Thymus (tissue), 11 donors: ENCODE measurements at regions not wholly inside any gene's neighbourhood (a gene's known extent, or its start where the extent isn't known, plus 50 kb on each side); places are given as distances from the start of the nearest gene placed in this dataset.

ENCODE experiments used
- DNase-seq, 9 donors: peaks; one replicate each; pipeline ENCODE4 v3.0.0-alpha.2; 2013; ENCODE audit warnings: low spot score in 9 of 9, low read depth in 6 of 9, missing footprints in 1 of 9
- H3K27ac ChIP-seq, 2 donors: one replicate each; pipeline ENCODE4 v1.5.1; 2013; ENCODE audit warnings: control low read depth in 1 of 2, low read depth in 1 of 2, low read length in 1 of 2, mild to moderate bottlenecking in 1 of 2, moderate library complexity in 1 of 2
- H3K27me3 ChIP-seq, 2 donors: one replicate each; pipeline ENCODE4 v1.5.1; 2013; ENCODE audit warnings: low read length in 1 of 2; ENCODE audit not compliant: control insufficient read depth in 2 of 2, insufficient read depth in 1 of 2
- H3K36me3 ChIP-seq, 2 donors: one replicate each; pipeline ENCODE4 v1.5.1; 2013; ENCODE audit warnings: low read length in 1 of 2, mild to moderate bottlenecking in 1 of 2, moderate library complexity in 1 of 2; ENCODE audit not compliant: control insufficient read depth in 2 of 2, insufficient read depth in 2 of 2
- H3K4me1 ChIP-seq, 2 donors: one replicate each; pipeline ENCODE4 v1.5.1; 2013; ENCODE audit warnings: low read length in 2 of 2; ENCODE audit not compliant: control insufficient read depth in 2 of 2, insufficient read depth in 2 of 2
- H3K4me3 ChIP-seq, 2 donors: one replicate each; pipeline ENCODE4 v1.5.1; 2013; ENCODE audit warnings: low read length in 2 of 2, control low read depth in 1 of 2, mild to moderate bottlenecking in 1 of 2
- H3K9me3 ChIP-seq, 2 donors: one replicate each; pipeline ENCODE4 v1.5.1; 2013; ENCODE audit warnings: low read length in 1 of 2, mild to moderate bottlenecking in 1 of 2; ENCODE audit not compliant: control insufficient read depth in 2 of 2, insufficient read depth in 1 of 2
- WGBS: extraction: QIAGEN DNeasy Blood & Tissue Kit; methylation state at CpG from one replicate; pipeline ENCODE4 v1.1.7; 2013; 5-methylcytosine and 5-hydroxymethylcytosine counted together
- donor health status: healthy.

DNA sequence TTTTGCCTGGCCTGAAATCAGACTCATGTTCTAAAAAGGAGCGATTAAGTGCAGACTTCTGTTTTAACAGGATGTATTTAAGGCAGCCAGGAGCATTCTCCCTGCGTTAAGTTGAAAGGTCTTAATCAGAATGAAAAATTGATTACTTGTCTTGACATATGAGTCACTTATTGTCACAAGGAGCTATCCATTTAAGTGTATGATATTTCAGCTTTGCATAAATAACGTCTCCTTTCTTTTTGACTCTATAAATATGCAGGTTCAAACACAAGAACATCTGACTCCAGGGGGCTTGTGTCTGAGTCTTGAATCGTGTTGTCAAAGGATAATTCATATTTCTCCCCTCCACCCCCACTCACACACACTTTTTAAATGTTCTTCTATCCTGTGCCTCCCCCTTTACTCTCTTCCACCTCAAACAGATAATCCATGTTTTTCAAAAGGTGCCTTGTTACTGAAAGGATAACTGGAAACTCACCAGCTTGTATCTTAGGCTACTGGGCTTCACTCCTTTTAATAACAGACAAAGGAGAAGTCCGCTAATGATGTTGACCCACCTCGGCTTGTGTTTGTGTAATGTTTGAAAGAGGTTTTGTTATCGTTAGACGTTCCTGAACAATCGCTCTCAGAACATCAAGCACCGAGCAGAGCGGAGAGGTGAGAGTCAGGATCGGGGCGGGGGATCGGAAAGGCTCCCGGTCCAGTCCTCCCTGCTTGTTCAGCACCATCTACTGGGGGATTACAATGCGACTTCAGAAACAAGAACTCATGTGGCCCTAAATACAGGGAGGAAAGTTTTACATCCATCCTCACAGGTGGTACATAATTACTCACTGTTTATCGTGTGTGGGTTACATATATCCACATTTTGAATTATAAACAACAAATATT is 107.5 kb upstream of the RPL34 start:
- H3K4me1 ChIP-seq = peaks cover 10 to 27% of the 10 kb centered on the region in 2 donors
- peak overlapping the region; percentile 26 to 31 for H3K27ac ChIP-seq
- H3K36me3 ChIP-seq = no peaks in the 10 kb centered on the region
- no peaks in the 10 kb centered on the region for H3K27me3 ChIP-seq
- 24% methylated on average over 17 of the region's 17 CpGs for WGBS
- peak in 7 of 9 donors; percentile 61 to 91 (median 76) for DNase-seq
- no peaks in the 10 kb centered on the region for H3K9me3 ChIP-seq
- peak overlapping the region; percentile 32 to 33 for H3K4me3 ChIP-seq

DNA sequence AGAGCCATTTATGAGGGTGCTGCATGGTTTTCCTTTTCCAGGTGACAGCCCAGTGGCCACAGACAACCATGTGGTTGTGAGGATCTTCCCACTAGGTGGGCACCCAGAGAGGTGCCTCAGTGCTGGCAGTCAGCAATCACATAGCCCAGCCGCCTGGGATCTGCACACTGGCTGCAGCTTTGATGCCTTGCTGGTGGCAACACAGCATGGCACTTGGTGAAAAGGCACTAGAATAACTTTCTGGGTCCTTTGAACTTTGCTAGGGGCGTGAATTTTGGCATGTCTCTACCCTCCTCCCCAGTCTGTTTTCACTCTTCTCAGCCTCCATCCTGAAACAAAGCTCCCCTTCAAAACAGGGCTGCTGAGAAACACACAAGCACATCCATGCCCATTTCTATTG is 108.8 kb upstream of the RPL34 start:
- Histone ChIP-seq H3K4me3 (no peak overlapping the region), H3K27ac (peak overlapping the region in 1 of 2 donors; percentile 15), H3K36me3 (no peaks in the 10 kb centered on the region), H3K4me1 (peaks cover 10 to 27% of the 10 kb centered on the region in 2 donors), H3K27me3 (no peaks in the 10 kb centered on the region), H3K9me3 (no peaks in the 10 kb centered on the region)
- 38% methylated on average over 2 of the region's 2 CpGs for WGBS
- peak in 1 of 9 donors; percentile 51 for DNase-seq

DNA sequence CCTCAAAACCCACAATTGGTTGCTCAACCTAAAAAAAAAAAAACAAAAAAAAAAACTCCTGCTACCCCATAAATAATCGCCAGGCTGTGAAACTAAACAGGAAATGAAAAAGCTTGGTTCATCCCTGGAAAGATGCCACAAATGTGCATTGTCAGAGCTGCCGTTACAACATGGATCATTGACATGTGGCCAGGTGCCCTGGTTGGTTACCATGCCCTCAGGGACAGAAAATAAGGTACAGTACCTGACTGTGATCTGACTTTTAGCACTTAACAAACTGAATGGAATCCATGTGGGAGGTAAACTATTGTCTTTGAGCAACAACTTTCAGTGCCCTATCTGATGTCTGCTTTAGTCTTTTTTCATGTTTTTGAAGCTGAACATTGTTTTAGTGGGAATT is 118.0 kb upstream of the RPL34 start:
- no peak for DNase-seq
- Histone ChIP-seq H3K27ac (no peak overlapping the region), H3K9me3 (peaks cover 0 to 7% of the 10 kb centered on the region in 2 donors), H3K4me3 (no peak overlapping the region), H3K4me1 (no peaks in the 10 kb centered on the region), H3K27me3 (no peaks in the 10 kb centered on the region), H3K36me3 (no peaks in the 10 kb centered on the region)
- 44% methylated on average over 2 of the region's 2 CpGs for WGBS

DNA sequence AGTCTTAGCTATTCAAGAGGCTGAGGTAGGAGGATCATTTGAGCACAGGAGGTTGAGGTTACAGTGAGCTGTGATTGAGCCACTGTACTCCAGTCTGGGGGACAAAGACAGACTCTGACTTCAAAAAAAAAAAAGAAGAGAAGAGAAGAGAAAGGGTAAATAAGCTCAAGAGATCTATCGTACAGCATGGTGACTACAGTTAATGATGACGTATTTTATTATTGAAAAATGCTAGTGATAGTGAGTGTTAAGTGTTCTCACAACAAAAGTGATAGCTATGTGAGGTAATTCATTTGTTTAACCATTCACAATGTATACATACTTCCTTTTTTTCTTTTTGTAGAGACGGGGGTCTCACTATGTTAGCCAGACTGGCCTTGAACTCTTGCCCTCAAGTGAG is 121.5 kb upstream of the RPL34 start:
- Histone ChIP-seq H3K27me3 (no peaks in the 10 kb centered on the region), H3K4me1 (no peaks in the 10 kb centered on the region), H3K4me3 (no peak overlapping the region), H3K27ac (no peak overlapping the region), H3K9me3 (peaks cover 0 to 7% of the 10 kb centered on the region in 2 donors), H3K36me3 (no peaks in the 10 kb centered on the region)
- WGBS = 97% methylated on average over 3 of the region's 3 CpGs
- no peak for DNase-seq

DNA sequence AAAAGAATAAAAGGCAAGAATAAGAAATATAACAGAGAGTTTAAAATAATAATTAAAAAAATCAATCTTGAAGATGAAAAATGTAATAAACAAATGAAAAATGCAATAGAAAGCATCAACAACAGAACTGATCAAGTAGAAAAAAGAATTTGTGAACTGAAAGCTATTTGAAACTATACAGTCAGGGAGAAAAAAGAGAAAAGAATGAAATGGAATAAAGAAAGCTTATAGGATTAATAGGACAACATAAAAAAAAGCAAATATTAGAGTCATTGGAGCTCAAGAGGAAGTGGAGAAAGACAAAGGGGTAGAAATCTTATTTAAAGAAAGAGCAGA is 126.8 kb upstream of the RPL34 start:
- Histone ChIP-seq H3K9me3 (peaks cover 0 to 6% of the 10 kb centered on the region in 2 donors), H3K27ac (no peak overlapping the region), H3K36me3 (peaks cover 0 to 4% of the 10 kb centered on the region in 2 donors), H3K4me1 (no peaks in the 10 kb centered on the region), H3K4me3 (no peak overlapping the region), H3K27me3 (no peaks in the 10 kb centered on the region)
- DNase-seq = no peak

DNA sequence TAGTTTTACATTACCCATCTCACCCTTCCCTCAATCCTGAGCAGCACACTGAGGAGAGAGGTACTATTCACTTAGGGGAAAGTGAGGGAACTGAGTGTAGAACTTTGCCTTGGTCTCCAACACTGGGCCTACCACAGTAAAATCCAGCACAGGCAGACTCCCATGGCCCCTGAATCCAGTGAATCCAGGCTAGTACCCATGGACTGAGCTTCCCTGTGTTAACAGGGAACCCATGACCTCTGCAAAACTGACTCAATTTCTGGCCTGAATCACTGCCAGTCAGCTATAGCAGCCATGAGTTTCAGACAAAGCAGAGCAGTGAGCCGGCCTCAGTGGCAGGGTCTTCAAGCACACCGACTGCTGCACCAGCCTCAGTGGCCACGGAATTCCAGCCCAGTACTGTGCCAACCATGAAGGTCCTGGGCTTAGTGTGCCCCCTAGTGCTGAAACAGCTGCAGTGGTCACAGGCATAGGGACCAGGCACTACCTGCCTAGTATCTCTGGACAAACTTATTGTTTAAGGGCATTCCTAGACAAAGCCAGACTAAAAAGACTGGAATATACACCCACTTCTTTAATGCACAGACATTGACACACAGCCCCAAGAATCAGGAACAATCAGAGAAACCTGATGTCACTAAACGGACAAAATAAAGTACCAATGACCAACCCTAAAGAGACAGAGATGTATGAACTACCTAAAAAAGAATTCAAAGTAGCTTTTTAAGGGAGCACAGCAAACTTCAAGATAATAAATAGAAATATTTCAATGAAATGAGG is 127.4 kb upstream of the RPL34 start:
- peaks cover 0 to 4% of the 10 kb centered on the region in 2 donors for H3K36me3 ChIP-seq
- no peak overlapping the region for H3K27ac ChIP-seq
- no peaks in the 10 kb centered on the region for H3K4me1 ChIP-seq
- no peaks in the 10 kb centered on the region for H3K27me3 ChIP-seq
- DNase-seq = no peak
- 88% methylated on average over 4 of the region's 4 CpGs for WGBS
- H3K9me3 ChIP-seq = peaks cover 0 to 6% of the 10 kb centered on the region in 2 donors
- H3K4me3 ChIP-seq = no peak overlapping the region

DNA sequence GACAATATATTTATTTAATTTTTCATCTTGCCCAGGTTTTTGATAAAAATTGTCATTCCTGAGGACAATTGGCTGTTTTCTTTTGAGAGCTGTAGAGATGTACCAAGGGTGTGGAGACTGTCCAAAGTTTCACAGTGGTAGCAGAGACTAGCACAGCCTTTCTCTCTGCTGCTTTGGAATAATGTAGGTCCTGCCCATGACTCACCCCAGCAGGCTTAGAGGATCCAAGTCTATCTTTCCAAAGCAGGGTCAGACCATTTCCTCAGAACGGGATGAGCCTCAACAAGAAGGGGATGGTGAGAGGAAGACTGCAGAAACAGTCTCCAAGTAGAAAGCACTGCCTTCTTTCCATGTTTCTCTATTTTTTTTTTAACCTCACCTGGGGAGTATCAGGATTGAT is 131.5 kb upstream of the RPL34 start:
- WGBS = 93% methylated on average over 1 of the region's 1 CpG

DNA sequence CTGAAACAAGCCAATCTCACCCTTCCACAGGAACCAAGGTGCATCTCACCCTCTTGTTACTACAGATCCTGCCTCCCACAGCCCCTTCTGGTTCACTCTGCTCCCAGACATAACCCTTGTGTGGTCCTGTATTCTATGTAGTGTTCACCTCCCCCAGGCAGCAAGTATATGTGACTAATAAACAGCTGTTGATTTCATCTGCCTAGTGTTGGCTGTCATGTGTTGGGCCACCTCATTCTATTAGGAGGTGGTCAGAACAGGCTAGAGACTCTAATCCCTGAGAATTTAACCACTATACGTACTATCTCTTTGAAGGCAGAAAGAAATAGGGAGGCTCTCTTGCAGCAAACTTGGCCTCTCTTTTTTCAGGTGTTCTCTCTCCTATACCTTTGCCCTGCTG is 134.3 kb upstream of the RPL34 start:
- Histone ChIP-seq H3K27ac (no peak overlapping the region), H3K36me3 (no peaks in the 10 kb centered on the region), H3K4me3 (no peak overlapping the region), H3K9me3 (no peaks in the 10 kb centered on the region), H3K4me1 (peaks cover 16 to 47% of the 10 kb centered on the region in 2 donors), H3K27me3 (no peaks in the 10 kb centered on the region)
- DNase-seq = no peak
- WGBS = 58% methylated on average over 1 of the region's 1 CpG

More for the DNA sequence above, 131.5 kb upstream of the RPL34 start:
- peaks cover 0 to 6% of the 10 kb centered on the region in 2 donors for H3K9me3 ChIP-seq
- no peak for DNase-seq
- no peaks in the 10 kb centered on the region for H3K27me3 ChIP-seq
- no peak overlapping the region for H3K4me3 ChIP-seq
- no peak overlapping the region for H3K27ac ChIP-seq
- H3K4me1 ChIP-seq = peaks cover 8 to 28% of the 10 kb centered on the region in 2 donors
- peaks cover 0 to 4% of the 10 kb centered on the region in 2 donors for H3K36me3 ChIP-seq

DNA sequence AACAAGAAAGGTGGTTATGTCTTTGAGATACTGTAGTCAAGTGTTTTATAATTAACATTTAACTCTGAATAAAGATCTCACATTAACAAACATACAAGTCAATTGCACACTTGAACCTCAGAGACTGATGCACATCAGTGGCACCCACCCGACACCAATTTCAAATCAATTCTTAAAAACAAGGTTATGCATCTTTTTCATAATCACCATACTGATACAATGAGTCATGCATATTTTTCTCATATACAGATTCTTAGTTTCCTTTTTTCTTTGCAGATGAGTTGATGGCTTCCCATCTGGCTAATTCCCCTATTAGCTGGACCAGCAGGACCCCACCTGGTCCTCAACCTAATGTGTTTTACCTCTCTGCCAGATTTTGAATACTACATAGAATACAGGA is 136.2 kb upstream of the RPL34 start:
- no peaks in the 10 kb centered on the region for H3K27me3 ChIP-seq
- 97% methylated on average over 1 of the region's 1 CpG for WGBS
- DNase-seq = peak in 1 of 9 donors; percentile 37
- no peaks in the 10 kb centered on the region for H3K36me3 ChIP-seq
- no peaks in the 10 kb centered on the region for H3K9me3 ChIP-seq
- H3K4me1 ChIP-seq = peaks cover 16 to 47% of the 10 kb centered on the region in 2 donors
- peak overlapping the region in 1 of 2 donors; percentile 64 for H3K27ac ChIP-seq
- H3K4me3 ChIP-seq = no peak overlapping the region
